Trophoblast cell (in vitro differentiated cells and primary cell): ENCODE measurements at regions not wholly inside any gene's neighbourhood (a gene's known extent, or its start where the extent isn't known, plus 50 kb on each side); places are given as distances from the start of the nearest gene placed in this dataset.

Experiments
- DNase-seq, 2 donors: peaks; one replicate each; pipeline ENCODE4 v3.0.0-alpha.2; 2016
- H2AFZ ChIP-seq: 2 replicates; pipeline ENCODE4 v1.6.1; 2013; ENCODE audit warnings: low read length, moderate library complexity, mild to moderate bottlenecking; ENCODE audit not compliant: insufficient read depth, poor library complexity
- H2AK5ac ChIP-seq: 2 replicates; pipeline ENCODE4 v1.6.1; 2013; ENCODE audit warnings: mild to moderate bottlenecking, low read length
- H2BK120ac ChIP-seq: 2 replicates; pipeline ENCODE4 v1.6.1; 2013; ENCODE audit warnings: low read length, mild to moderate bottlenecking, moderate library complexity; ENCODE audit not compliant: insufficient read depth, poor library complexity
- H2BK12ac ChIP-seq: 2 replicates; pipeline ENCODE4 v1.6.1; 2013; ENCODE audit warnings: mild to moderate bottlenecking, low read length, moderate library complexity
- H2BK5ac ChIP-seq: 2 replicates; pipeline ENCODE4 v1.6.1; 2013; ENCODE audit warnings: low read length, low read depth, moderate library complexity, mild to moderate bottlenecking; ENCODE audit not compliant: poor library complexity
- H3K14ac ChIP-seq: 2 replicates; pipeline ENCODE4 v1.6.1; 2013; ENCODE audit warnings: mild to moderate bottlenecking, low read length
- H3K18ac ChIP-seq: 2 replicates; pipeline ENCODE4 v1.6.1; 2013; ENCODE audit warnings: mild to moderate bottlenecking, low read length
- H3K23ac ChIP-seq: 2 replicates; pipeline ENCODE4 v1.6.1; 2013; ENCODE audit warnings: low read length
- H3K27ac ChIP-seq: 2 replicates; pipeline ENCODE4 v1.5.1; 2013; ENCODE audit warnings: low read depth, mild to moderate bottlenecking, inconsistent platforms, low read length, moderate library complexity
- H3K27me3 ChIP-seq: 2 replicates; pipeline ENCODE4 v1.6.1; 2013; ENCODE audit warnings: inconsistent platforms, mild to moderate bottlenecking, low read length, moderate library complexity; ENCODE audit not compliant: insufficient read depth
- H3K36me3 ChIP-seq, 2 experiments: 1 replicate in 1 of 2; 2 replicates in 1 of 2; pipeline ENCODE4 v1.6.1; 2013; ENCODE audit warnings: low read length in 2 of 2, mild to moderate bottlenecking in 2 of 2, moderate library complexity in 1 of 2; ENCODE audit not compliant: insufficient read depth in 2 of 2, control insufficient read depth in 1 of 2
- H3K4ac ChIP-seq: 2 replicates; pipeline ENCODE4 v1.6.1; 2013; ENCODE audit warnings: low read depth, mild to moderate bottlenecking, low read length, moderate library complexity
- H3K4me1 ChIP-seq, 2 experiments: 1 replicate in 1 of 2; 2 replicates in 1 of 2; pipeline ENCODE4 v1.6.1; 2013; ENCODE audit warnings: low read length in 2 of 2, mild to moderate bottlenecking in 2 of 2, moderate library complexity in 1 of 2; ENCODE audit not compliant: insufficient read depth in 2 of 2, control insufficient read depth in 1 of 2
- H3K4me2 ChIP-seq: 2 replicates; pipeline ENCODE4 v1.6.1; 2013; ENCODE audit warnings: inconsistent platforms, mild to moderate bottlenecking, low read length, moderate library complexity
- H3K4me3 ChIP-seq: 2 replicates; pipeline ENCODE4 v1.5.1; 2013; ENCODE audit warnings: mild to moderate bottlenecking, low read depth, low read length, inconsistent platforms
- H3K79me1 ChIP-seq: one replicate; pipeline ENCODE4 v1.6.1; 2013; ENCODE audit warnings: low read length
- H3K79me2 ChIP-seq: 2 replicates; pipeline ENCODE4 v1.6.1; 2013; ENCODE audit warnings: low read length, mild to moderate bottlenecking; ENCODE audit not compliant: control insufficient read depth, insufficient read depth, poor library complexity
- H3K9ac ChIP-seq: 2 replicates; pipeline ENCODE4 v1.6.1; 2013; ENCODE audit warnings: mild to moderate bottlenecking, low read length
- H3K9me3 ChIP-seq: 2 replicates; pipeline ENCODE4 v1.6.1; 2013; ENCODE audit warnings: low read depth, mild to moderate bottlenecking, control low read depth, inconsistent platforms, low read length; ENCODE audit not compliant: insufficient read depth
- H4K12ac ChIP-seq: 2 replicates; pipeline ENCODE4 v1.6.1; 2013; ENCODE audit warnings: low read depth, mild to moderate bottlenecking, low read length, moderate library complexity
- H4K8ac ChIP-seq: 2 replicates; pipeline ENCODE4 v1.6.1; 2013; ENCODE audit warnings: low read depth, mild to moderate bottlenecking, low read length, moderate library complexity
- H4K91ac ChIP-seq: one replicate; pipeline ENCODE4 v1.6.1; 2013; ENCODE audit warnings: low read depth, mild to moderate bottlenecking, low read length, moderate library complexity
- WGBS: extraction: QIAGEN DNeasy Blood & Tissue Kit; methylation state at CpG from one replicate; pipeline ENCODE4 v1.1.7; 2013; ENCODE audit warnings: missing lambda C conversion rate; ENCODE audit not compliant: insufficient read length, insufficient coverage; ENCODE audit errors: extremely low coverage; 5-methylcytosine and 5-hydroxymethylcytosine counted together

DNA sequence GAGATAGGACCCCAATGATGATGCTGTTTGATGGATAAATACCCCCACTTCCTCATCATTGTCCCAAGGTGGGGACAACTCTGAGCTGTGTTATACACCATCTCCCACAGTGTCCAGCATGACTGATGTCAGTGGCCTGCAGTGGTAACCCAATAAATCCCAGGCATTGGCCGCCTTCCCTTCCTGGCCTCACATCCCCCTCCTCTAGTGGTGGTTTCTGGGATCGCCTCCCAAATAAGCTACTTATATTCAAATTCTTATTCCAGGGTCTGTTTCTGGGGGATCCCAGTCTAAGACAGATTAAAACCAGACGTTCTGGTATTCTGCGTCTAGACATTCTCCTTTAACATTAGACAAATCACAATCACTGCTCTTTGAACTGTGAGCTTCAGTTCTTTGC is 90.6 kb downstream of the SCP2D1 start:
- Histone ChIP-seq H3K4me3 (no peak overlapping the region), H2BK5ac (no peak overlapping the region), H3K4ac (no peak overlapping the region), H2BK120ac (no peak overlapping the region), H4K12ac (no peak overlapping the region), H3K79me1 (no peaks in the 10 kb centered on the region), H4K8ac (no peak overlapping the region), H2AFZ (no peak overlapping the region), H4K91ac (no peak overlapping the region), H3K23ac (no peak overlapping the region), H2BK12ac (no peak overlapping the region), H3K9ac (no peak overlapping the region), H3K79me2 (no peaks in the 10 kb centered on the region), H3K14ac (no peak overlapping the region), H3K36me3 (no peaks in the 10 kb centered on the region), H3K18ac (no peak overlapping the region), H3K27me3 (no peaks in the 10 kb centered on the region), H3K9me3 (no peaks in the 10 kb centered on the region), H3K4me1 (no peaks in the 10 kb centered on the region), H2AK5ac (no peak overlapping the region), H3K27ac (no peak overlapping the region), H3K4me2 (no peak overlapping the region)
- WGBS = no CpG with 5 or more reads among the region's 4 CpGs
- DNase-seq = no peak

- Histone ChIP-seq H3K4me2 (no peak overlapping the region), H2AFZ (no peak overlapping the region), H3K79me1 (no peaks in the 10 kb centered on the region), H3K36me3 (no peaks in the 10 kb centered on the region), H2AK5ac (no peak overlapping the region), H4K91ac (no peak overlapping the region), H3K4me3 (no peak overlapping the region), H3K4ac (no peak overlapping the region), H3K23ac (no peak overlapping the region), H2BK12ac (no peak overlapping the region), H3K9ac (no peak overlapping the region), H4K12ac (no peak overlapping the region), H3K14ac (no peak overlapping the region), H2BK120ac (no peak overlapping the region), H3K27me3 (no peaks in the 10 kb centered on the region), H3K4me1 (no peaks in the 10 kb centered on the region), H2BK5ac (no peak overlapping the region), H3K79me2 (no peaks in the 10 kb centered on the region), H3K18ac (no peak overlapping the region), H4K8ac (no peak overlapping the region), H3K9me3 (no peaks in the 10 kb centered on the region), H3K27ac (no peak overlapping the region)
- no peak for DNase-seq
- WGBS = no CpG with 5 or more reads among the region's 5 CpGs
These were observed 91.0 kb downstream of the SCP2D1 start for GRCh38 chr20:18904624-18905023.

DNA sequence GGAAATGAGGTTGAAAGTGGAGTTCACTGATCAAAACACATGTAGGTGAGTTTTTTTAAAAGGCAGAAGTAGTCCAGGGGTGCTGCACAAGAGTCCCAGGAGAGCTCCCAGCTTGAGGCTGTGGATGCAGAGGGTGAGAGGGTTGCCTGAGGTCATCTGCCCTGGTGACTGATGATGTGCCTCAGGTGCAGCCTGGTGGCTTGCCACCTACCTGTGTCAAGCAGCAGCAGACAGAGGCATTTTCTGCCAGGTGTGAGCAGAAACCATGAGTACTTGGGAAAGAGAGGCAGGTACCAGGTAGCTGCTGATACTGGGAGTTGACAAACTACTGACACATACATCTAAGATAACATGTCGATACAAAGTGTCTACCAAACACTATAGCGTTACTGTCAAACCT is 92.5 kb downstream of the SCP2D1 start:
- no peak overlapping the region for H3K4me2 ChIP-seq
- WGBS = no CpG with 5 or more reads among the region's 2 CpGs

GRCh38 chr20:18907353-18907752 is 93.8 kb downstream of the SCP2D1 start:
- H3K79me2 ChIP-seq = no peaks in the 10 kb centered on the region
- H3K18ac ChIP-seq = no peak overlapping the region
- no peak for DNase-seq

More for the DNA sequence above, 92.5 kb downstream of the SCP2D1 start:
- Histone ChIP-seq H3K27ac (no peak overlapping the region), H3K79me1 (no peaks in the 10 kb centered on the region), H2BK5ac (no peak overlapping the region), H3K14ac (no peak overlapping the region), H3K9ac (no peak overlapping the region), H3K18ac (no peak overlapping the region), H2AFZ (no peak overlapping the region), H2AK5ac (no peak overlapping the region), H2BK12ac (no peak overlapping the region), H4K12ac (no peak overlapping the region), H3K36me3 (no peaks in the 10 kb centered on the region), H3K9me3 (no peaks in the 10 kb centered on the region), H3K4me3 (no peak overlapping the region), H3K4me1 (no peaks in the 10 kb centered on the region), H3K4ac (no peak overlapping the region), H2BK120ac (no peak overlapping the region), H3K23ac (no peak overlapping the region), H3K27me3 (no peaks in the 10 kb centered on the region), H4K8ac (no peak overlapping the region), H3K79me2 (no peaks in the 10 kb centered on the region), H4K91ac (no peak overlapping the region)
- no peak for DNase-seq

More at GRCh38 chr20:18907353-18907752, 93.8 kb downstream of the SCP2D1 start:
- no peaks in the 10 kb centered on the region for H3K79me1 ChIP-seq
- H4K91ac ChIP-seq = no peak overlapping the region
- no CpG with 5 or more reads among the region's 6 CpGs for WGBS
- H3K4ac ChIP-seq = no peak overlapping the region
- H2BK120ac ChIP-seq = no peak overlapping the region
- H3K9me3 ChIP-seq = no peaks in the 10 kb centered on the region
- H2BK12ac ChIP-seq = no peak overlapping the region
- H3K9ac ChIP-seq = no peak overlapping the region
- H2BK5ac ChIP-seq = no peak overlapping the region
- no peak overlapping the region for H3K27ac ChIP-seq
- no peaks in the 10 kb centered on the region for H3K27me3 ChIP-seq
- no peak overlapping the region for H2AFZ ChIP-seq
- no peak overlapping the region for H4K12ac ChIP-seq
- no peak overlapping the region for H2AK5ac ChIP-seq
- H4K8ac ChIP-seq = no peak overlapping the region
- no peak overlapping the region for H3K4me3 ChIP-seq
- no peak overlapping the region for H3K23ac ChIP-seq
- no peaks in the 10 kb centered on the region for H3K4me1 ChIP-seq
- no peak overlapping the region for H3K4me2 ChIP-seq
- no peaks in the 10 kb centered on the region for H3K36me3 ChIP-seq
- no peak overlapping the region for H3K14ac ChIP-seq
